T-cell (primary cell): ENCODE measurements at regions not wholly inside any gene's neighbourhood (a gene's known extent, or its start where the extent isn't known, plus 50 kb on each side); places are given as distances from the start of the nearest gene placed in this dataset.
A peak's percentile ranks its signal among the peaks of the same experiment; 100 is the strongest.
"Not testable (repeated sequence)": the region's sequence is repeated elsewhere in the genome, so short reads cannot be mapped to it uniquely, and the experiment has no call there.

Experiments used
- ATAC-seq, 4 experiments: fragments of 200-7000 bp in 3 of 4; fragments of 150-1000 bp in 1 of 4; cut with Tn5 transposase; replicated peaks in 1 of 4; 1 replicate in 3 of 4; 2 replicates in 1 of 4; pipeline ENCODE4 v1.10.0; 2021; ENCODE audit warnings: moderate library complexity in 3 of 4, mild to moderate bottlenecking in 2 of 4, moderate number of reproducible peaks in 1 of 4
- CTCF ChIA-PET, 2 donors: fragments of 300-600 bp; sonication (Branson Sonifier 250); formaldehyde crosslinking; loops; one replicate each; lab custom pipeline; 2022; ENCODE audit warnings: antibody characterized with exemption in 2 of 2; lab: Charles Lee
- POLR2A ChIA-PET, 2 donors: fragments of 300-600 bp; sonication (Branson Sonifier 250); formaldehyde crosslinking; loops; one replicate each; lab custom pipeline; 2022; ENCODE audit warnings: antibody characterized with exemption in 2 of 2; lab: Charles Lee
- DNase-seq, 35 experiments: peaks; one replicate each; pipeline versions ENCODE4 v3.0.0 to v3.0.0-alpha.2; 2013 to 2023
- H3K27ac ChIP-seq: one replicate; pipeline ENCODE4 v1.5.1; 2013; ENCODE audit warnings: low read length
- H3K27me3 ChIP-seq, 2 experiments: replicated peaks in 1 of 2; 1 replicate in 1 of 2; 2 replicates in 1 of 2; pipeline versions ENCODE4 v1.6.1 to v1.7.0; 2013; ENCODE audit warnings: low read length in 1 of 2, mixed read lengths in 1 of 2; ENCODE audit not compliant: control insufficient read depth in 2 of 2, insufficient read depth in 2 of 2; ENCODE audit errors: extremely low read depth in 1 of 2
- H3K36me3 ChIP-seq, 2 donors: 1 replicate in 1 of 2; 2 replicates in 1 of 2; pipeline versions ENCODE4 v1.6.1 to v1.7.0; 2013; ENCODE audit warnings: low read length in 1 of 2; ENCODE audit not compliant: control insufficient read depth in 2 of 2, insufficient read depth in 1 of 2; ENCODE audit errors: extremely low read depth in 1 of 2
- H3K4me1 ChIP-seq, 2 experiments: 1 replicate in 1 of 2; 2 replicates in 1 of 2; pipeline versions ENCODE4 v1.6.1 to v1.7.0; 2013; ENCODE audit warnings: low read length in 2 of 2, mixed read lengths in 1 of 2; ENCODE audit not compliant: insufficient read depth in 2 of 2, control insufficient read depth in 1 of 2; ENCODE audit errors: extremely low read depth in 1 of 2
- H3K4me3 ChIP-seq, 2 donors: 1 replicate in 1 of 2; 2 replicates in 1 of 2; pipeline versions ENCODE4 v1.5.1 to v1.7.0; 2013; ENCODE audit warnings: mild to moderate bottlenecking in 2 of 2, low read length in 1 of 2, moderate library complexity in 1 of 2; ENCODE audit not compliant: control insufficient read depth in 1 of 2; ENCODE audit errors: extremely low read depth in 1 of 2
- H3K9me3 ChIP-seq: 2 replicates; pipeline ENCODE4 v1.7.0; 2013
- H3K27ac Mint-ChIP-seq, 2 donors: one replicate each; pipeline ENCODE4 v1.8.0; 2020 to 2021; ENCODE audit warnings: mild to moderate bottlenecking in 2 of 2, mixed read lengths in 2 of 2
- H3K27me3 Mint-ChIP-seq, 2 donors: one replicate each; pipeline ENCODE4 v1.8.0; 2021 to 2022; ENCODE audit warnings: mixed read lengths in 2 of 2
- H3K36me3 Mint-ChIP-seq: one replicate; pipeline ENCODE4 v1.8.0; 2021; ENCODE audit warnings: mixed read lengths
- H3K4me1 Mint-ChIP-seq, 3 donors: one replicate each; pipeline ENCODE4 v1.8.0; 2020 to 2022; ENCODE audit warnings: mixed read lengths in 3 of 3, mild to moderate bottlenecking in 1 of 3
- H3K4me3 Mint-ChIP-seq, 3 donors: one replicate each; pipeline ENCODE4 v1.8.0; 2020 to 2022; ENCODE audit warnings: mild to moderate bottlenecking in 3 of 3, mixed read lengths in 3 of 3, moderate library complexity in 3 of 3
- H3K9me3 Mint-ChIP-seq, 3 donors: one replicate each; pipeline ENCODE4 v1.8.0; 2020 to 2022; ENCODE audit warnings: mixed read lengths in 3 of 3
- WGBS: methylation state at CpG from one replicate; pipeline ENCODE4 v1.1.5; 2013; ENCODE audit warnings: missing lambda C conversion rate; ENCODE audit not compliant: insufficient coverage; 5-methylcytosine and 5-hydroxymethylcytosine counted together

GRCh38 chr22:23501708-23502107, 78.4 kb downstream of the IGLL1 start:
- ChIA-PET CTCF (no interaction called here), POLR2A (no interaction called here)
- Histone ChIP-seq H3K27me3 (peaks cover 0 to 27% of the 10 kb centered on the region in 2 experiments), H3K4me3 (no peak overlapping the region), H3K9me3 (no peaks in the 10 kb centered on the region), H3K4me1 (no peaks in the 10 kb centered on the region), H3K36me3 (no peaks in the 10 kb centered on the region), H3K27ac (no peak overlapping the region)
- peaks cover 0 to 5% of the 10 kb centered on the region in 2 donors for H3K27me3 Mint-ChIP-seq
- no peak for ATAC-seq
- no peak for DNase-seq
- H3K27ac Mint-ChIP-seq, result no peak overlapping the region
- no peak overlapping the region for H3K4me3 Mint-ChIP-seq
- no peaks in the 10 kb centered on the region for H3K36me3 Mint-ChIP-seq
- peaks cover 0 to 5% (median 0%) of the 10 kb centered on the region in 3 donors for H3K4me1 Mint-ChIP-seq
- WGBS, result 65% methylated on average over 8 of the region's 12 CpGs
- no peaks in the 10 kb centered on the region for H3K9me3 Mint-ChIP-seq

GRCh38 chr22:23501261-23501619, 78.8 kb downstream of the IGLL1 start:
- peaks cover 0 to 27% of the 10 kb centered on the region in 2 experiments for H3K27me3 ChIP-seq
- no peaks in the 10 kb centered on the region for H3K9me3 Mint-ChIP-seq
- 93% methylated on average over 3 of the region's 5 CpGs for WGBS
- no peak overlapping the region for H3K4me3 Mint-ChIP-seq
- peaks cover 0 to 3% of the 10 kb centered on the region in 2 experiments for H3K4me1 ChIP-seq
- peaks cover under 1 to 8% (median 2%) of the 10 kb centered on the region in 3 donors for H3K4me1 Mint-ChIP-seq
- DNase-seq (no peak), ATAC-seq (no peak)
- peak overlapping the region in 1 of 2 donors; percentile 52 for H3K27ac Mint-ChIP-seq
- peaks cover 0 to 5% of the 10 kb centered on the region in 2 donors for H3K27me3 Mint-ChIP-seq
- no peaks in the 10 kb centered on the region for H3K9me3 ChIP-seq
- ChIA-PET CTCF (no interaction called here), POLR2A (no interaction called here)
- no peaks in the 10 kb centered on the region for H3K36me3 ChIP-seq
- H3K27ac ChIP-seq, result no peak overlapping the region
- H3K36me3 Mint-ChIP-seq, result no peaks in the 10 kb centered on the region
- H3K4me3 ChIP-seq, result no peak overlapping the region

DNA sequence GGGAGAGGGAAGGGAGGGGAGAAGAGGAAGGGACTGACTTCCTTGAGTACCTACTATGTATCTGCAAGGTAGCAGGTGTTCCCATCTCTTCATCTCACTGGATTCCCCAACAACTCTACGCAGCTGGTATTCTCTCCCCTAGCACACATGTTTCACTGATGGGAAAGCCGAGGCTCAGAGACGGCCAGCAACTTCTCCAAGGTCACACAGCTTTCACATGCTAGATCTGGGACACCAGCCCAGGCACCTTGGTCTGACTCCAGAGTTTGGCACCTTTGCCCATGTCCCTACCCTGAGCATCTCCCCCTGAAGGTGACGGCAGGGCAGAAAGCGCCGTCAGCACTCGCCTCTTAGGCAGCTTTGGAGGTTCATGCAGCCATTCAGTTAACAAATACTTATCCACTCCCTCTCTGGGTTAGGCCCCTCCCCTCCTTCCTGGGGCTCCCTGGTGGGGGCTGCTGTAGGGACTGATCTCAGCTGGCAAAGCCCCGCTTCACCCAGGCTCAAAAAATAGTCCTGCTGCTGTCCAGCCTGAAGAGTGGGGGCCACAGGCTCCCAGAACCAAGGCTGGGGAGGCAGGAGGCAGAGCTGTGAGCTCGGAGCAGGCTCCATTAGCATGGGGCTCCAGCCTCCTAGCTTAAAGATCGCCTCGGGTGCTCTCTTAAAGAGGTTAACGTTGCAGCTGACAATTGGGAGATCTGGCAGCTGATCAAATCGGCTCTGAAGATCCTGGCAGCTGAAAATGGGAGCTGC, 79.4 kb downstream of the IGLL1 start:
- no peaks in the 10 kb centered on the region for H3K9me3 ChIP-seq
- H3K4me3 ChIP-seq, result no peak overlapping the region
- peaks cover 0 to 29% of the 10 kb centered on the region in 2 experiments for H3K27me3 ChIP-seq
- peaks cover 0 to 7% of the 10 kb centered on the region in 2 donors for H3K27me3 Mint-ChIP-seq
- H3K36me3 ChIP-seq, result no peaks in the 10 kb centered on the region
- peaks cover 4 to 8% of the 10 kb centered on the region in 2 experiments for H3K4me1 ChIP-seq
- ChIA-PET CTCF (no interaction called here), POLR2A (no interaction called here)
- H3K9me3 Mint-ChIP-seq, result no peaks in the 10 kb centered on the region
- peaks cover 6 to 14% (median 8%) of the 10 kb centered on the region in 3 donors for H3K4me1 Mint-ChIP-seq
- DNase-seq, result no peak
- H3K36me3 Mint-ChIP-seq, result no peaks in the 10 kb centered on the region
- no peak for ATAC-seq
- H3K27ac Mint-ChIP-seq, result no peak overlapping the region
- H3K27ac ChIP-seq, result no peak overlapping the region
- no peak overlapping the region for H3K4me3 Mint-ChIP-seq
- WGBS, result 82% methylated on average over 10 of the region's 13 CpGs

DNA sequence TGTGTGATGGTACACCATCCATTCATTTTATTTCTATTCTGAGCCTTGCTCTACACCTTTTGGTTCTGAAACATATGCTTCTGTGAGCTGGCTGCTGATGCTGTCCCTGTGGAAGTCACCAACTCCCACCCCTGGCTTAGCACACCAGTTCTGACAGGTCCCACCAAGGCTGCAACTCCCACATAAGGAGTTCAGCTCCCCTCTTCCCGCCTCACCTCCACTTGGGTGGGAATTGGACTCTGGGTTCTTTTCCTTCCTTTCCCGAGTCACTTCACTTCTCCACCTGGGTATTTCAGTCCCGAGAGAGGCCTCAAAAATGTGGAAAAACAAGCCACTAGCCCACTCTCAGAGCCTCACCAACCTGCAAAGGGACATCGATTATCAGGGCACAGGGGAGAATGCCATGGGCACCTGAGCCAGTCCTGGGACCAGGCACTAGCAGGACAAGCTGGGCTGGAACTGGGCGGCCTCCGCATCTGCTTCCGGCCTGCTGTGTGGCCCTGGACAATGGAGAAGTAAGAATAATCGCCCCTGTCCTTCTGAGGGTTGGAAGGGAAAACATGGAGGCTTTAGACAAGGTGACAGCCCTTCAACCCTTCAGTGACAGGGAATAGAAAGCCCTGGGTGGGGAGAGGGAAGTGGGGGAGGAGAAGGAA, 80.1 kb downstream of the IGLL1 start:
- no peak overlapping the region for H3K4me3 Mint-ChIP-seq
- CTCF ChIA-PET, result no interaction called here
- Histone ChIP-seq H3K36me3 (no peaks in the 10 kb centered on the region), H3K27me3 (peaks cover 0 to 30% of the 10 kb centered on the region in 2 experiments), H3K4me1 (peaks cover 5 to 13% of the 10 kb centered on the region in 2 experiments), H3K27ac (no peak overlapping the region), H3K4me3 (no peak overlapping the region), H3K9me3 (no peaks in the 10 kb centered on the region)
- WGBS, result 77% methylated on average over 5 of the region's 8 CpGs
- no peak for DNase-seq
- POLR2A ChIA-PET, result no interaction called here
- H3K27ac Mint-ChIP-seq, result no peak overlapping the region
- H3K27me3 Mint-ChIP-seq, result peaks cover 0 to 7% of the 10 kb centered on the region in 2 donors
- no peak for ATAC-seq
- peaks cover 7 to 20% (median 12%) of the 10 kb centered on the region in 3 donors for H3K4me1 Mint-ChIP-seq
- H3K36me3 Mint-ChIP-seq, result no peaks in the 10 kb centered on the region
- H3K9me3 Mint-ChIP-seq, result no peaks in the 10 kb centered on the region

DNA sequence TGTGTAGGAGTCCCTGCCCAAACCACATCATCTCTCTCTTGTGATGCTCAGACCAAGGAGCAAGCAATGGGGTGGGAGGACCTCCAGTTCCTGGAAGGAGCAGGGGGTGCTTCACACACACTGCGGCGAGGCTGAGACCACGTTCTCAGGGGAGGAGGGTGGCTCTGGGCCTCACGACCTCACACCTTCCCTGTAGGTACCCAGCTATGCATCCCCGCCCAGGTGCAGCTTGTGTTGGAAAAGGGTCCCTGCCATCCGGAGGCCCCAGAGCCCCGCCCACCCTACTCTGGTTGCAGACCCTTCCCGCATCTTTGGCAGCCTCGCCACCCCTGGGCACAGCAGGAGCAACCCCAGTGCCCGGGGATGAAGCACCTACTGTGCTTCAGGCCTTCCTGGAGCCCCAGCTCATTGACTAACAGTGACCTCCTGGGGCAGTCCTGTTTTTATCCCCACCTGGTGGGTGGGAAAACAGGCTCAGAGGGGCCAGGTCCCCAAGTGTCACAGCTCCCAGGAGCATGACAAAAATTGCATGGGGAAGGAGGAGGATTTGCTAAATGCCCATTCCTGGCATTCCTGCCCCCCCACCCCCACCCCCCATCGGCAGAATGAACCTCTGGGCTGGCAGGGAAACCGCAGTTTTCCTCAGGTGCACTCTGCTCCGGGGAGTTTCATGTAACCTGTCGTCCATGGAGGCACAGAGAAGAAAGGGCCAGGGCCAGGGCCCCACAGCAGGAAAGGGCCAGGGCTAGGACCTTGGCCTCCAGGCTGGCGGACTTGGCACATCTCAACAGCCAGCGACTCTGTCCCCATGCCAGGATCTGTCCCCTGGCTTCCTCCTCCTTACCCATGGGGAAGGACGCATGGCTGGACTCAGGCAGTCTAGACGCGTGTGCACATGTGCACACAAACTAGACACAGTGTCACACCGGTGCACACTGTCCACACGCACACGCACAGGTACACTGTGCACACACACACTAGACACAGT, 81.0 kb downstream of the IGLL1 start:
- Histone ChIP-seq H3K4me3 (no peak overlapping the region), H3K36me3 (no peaks in the 10 kb centered on the region), H3K27me3 (peaks cover 0 to 29% of the 10 kb centered on the region in 2 experiments), H3K9me3 (no peaks in the 10 kb centered on the region), H3K4me1 (peaks cover 5 to 13% of the 10 kb centered on the region in 2 experiments), H3K27ac (no peak overlapping the region)
- Mint-ChIP-seq H3K27ac (no peak overlapping the region), H3K27me3 (peaks cover 0 to 6% of the 10 kb centered on the region in 2 donors), H3K4me1 (peaks cover 7 to 26% (median 14%) of the 10 kb centered on the region in 3 donors), H3K4me3 (no peak overlapping the region), H3K9me3 (no peaks in the 10 kb centered on the region), H3K36me3 (no peaks in the 10 kb centered on the region)
- CTCF ChIA-PET, result interaction anchor here in 1 of 2 donors (0.7 kb wide), 1 partner anchor 1236 kb away, joined by 5 read pairs; no protein-coding TSS in a partner anchor
- POLR2A ChIA-PET, result no interaction called here
- WGBS, result 94% methylated on average over 14 of the region's 22 CpGs
- DNase-seq, result no peak
- ATAC-seq, result no peak

DNA sequence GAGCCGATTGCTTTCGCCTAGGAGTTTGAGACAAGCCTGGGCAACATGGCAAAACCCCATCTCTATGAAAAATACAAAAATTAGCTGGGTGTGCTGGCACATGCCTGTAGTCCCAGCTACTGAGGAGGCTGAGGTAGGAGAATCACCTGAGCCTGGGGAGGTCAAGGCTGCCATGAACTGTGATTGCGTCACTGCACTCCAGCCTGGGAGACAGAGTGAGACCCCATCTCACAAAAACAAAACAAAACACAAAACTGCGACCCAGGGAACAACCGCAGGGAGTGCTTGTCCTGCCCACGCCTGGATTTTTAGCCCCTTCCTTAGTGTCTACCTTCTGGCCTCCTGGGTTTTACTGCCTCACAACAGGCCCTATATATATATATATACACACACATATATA, 82.2 kb downstream of the IGLL1 start:
- H3K4me3 ChIP-seq, CTCF ChIA-PET, H3K9me3 Mint-ChIP-seq, POLR2A ChIA-PET, H3K36me3 Mint-ChIP-seq, H3K27ac ChIP-seq, H3K27ac Mint-ChIP-seq, ATAC-seq, H3K9me3 ChIP-seq, H3K4me3 Mint-ChIP-seq, H3K27me3 Mint-ChIP-seq, DNase-seq, H3K36me3 ChIP-seq: not testable (repeated sequence)
- Histone ChIP-seq H3K27me3 (peaks cover 0 to 32% of the 10 kb centered on the region in 2 experiments), H3K4me1 (peaks cover 5 to 13% of the 10 kb centered on the region in 2 experiments)
- H3K4me1 Mint-ChIP-seq, result peaks cover 7 to 27% (median 14%) of the 10 kb centered on the region in 3 donors
- 100% methylated on average over 2 of the region's 6 CpGs for WGBS
